PFSK-1 (cell line): ENCODE measurements at regions not wholly inside any gene's neighbourhood (a gene's known extent, or its start where the extent isn't known, plus 50 kb on each side); places are given as distances from the start of the nearest gene placed in this dataset.
A peak's percentile ranks its signal among the peaks of the same experiment; 100 is the strongest.

Experiments used
- FOXP2 ChIP-seq: optimal IDR thresholded peaks from 2 replicates; pipeline ENCODE3; 2011; ENCODE audit warnings: borderline replicate concordance, control low read depth, inconsistent platforms; ENCODE audit not compliant: insufficient read depth; ENCODE audit errors: extremely low read length, extremely low read depth
- POLR2AphosphoS5 ChIP-seq: IDR thresholded peaks from 2 replicates; pipeline ENCODE4 v1.6.1; 2012; ENCODE audit warnings: low read depth, mild to moderate bottlenecking, control low read depth, low read length, moderate library complexity
- REST ChIP-seq, 2 experiments: IDR thresholded peaks; 2 replicates each; pipeline versions ENCODE4 v1.6.1 to v1.8.0; 2011 to 2012; ENCODE audit warnings: low read depth in 2 of 2, low read length in 2 of 2, control low read depth in 1 of 2, inconsistent platforms in 1 of 2, mild to moderate bottlenecking in 1 of 2, moderate library complexity in 1 of 2; ENCODE audit not compliant: insufficient read depth in 1 of 2
- SIN3A ChIP-seq: IDR thresholded peaks from 2 replicates; pipeline ENCODE4 v1.6.1; 2012; ENCODE audit warnings: mild to moderate bottlenecking, low read length, moderate library complexity, borderline replicate concordance; ENCODE audit not compliant: insufficient read depth
- TAF1 ChIP-seq: IDR thresholded peaks from 2 replicates; pipeline ENCODE4 v1.6.1; 2012; ENCODE audit warnings: low read length, control low read depth, borderline replicate concordance; ENCODE audit not compliant: insufficient read depth

- TF ChIP-seq SIN3A (no peak), TAF1 (no peak), REST (IDR thresholded peaks at IDR 0.05; ENCODE audit: insufficient read depth in 1 of 2, low read depth in 2 of 2, low read length in 2 of 2) (no peak), FOXP2 (no peak), POLR2AphosphoS5 (no peak)
Observed at GRCh38 chr1:234763910-234764309, 153.9 kb upstream of the IRF2BP2 start.

GRCh38 chr1:234763367-234763766, 153.4 kb upstream of the IRF2BP2 start:
- TF ChIP-seq SIN3A (no peak), TAF1 (no peak), POLR2AphosphoS5 (no peak), FOXP2 (no peak), REST (IDR thresholded peaks at IDR 0.05; ENCODE audit: insufficient read depth in 1 of 2, low read depth in 2 of 2, low read length in 2 of 2) (no peak)

GRCh38 chr1:234760303-234760723, 150.3 kb upstream of the IRF2BP2 start:
- TF ChIP-seq POLR2AphosphoS5: no peak
- no peak for TF ChIP-seq FOXP2
- TF ChIP-seq TAF1: no peak
- no peak for TF ChIP-seq SIN3A
- no peak for TF ChIP-seq REST (IDR thresholded peaks at IDR 0.05; ENCODE audit: insufficient read depth in 1 of 2, low read depth in 2 of 2, low read length in 2 of 2)

- TF ChIP-seq SIN3A (no peak), TAF1 (no peak), REST (IDR thresholded peaks at IDR 0.05; ENCODE audit: insufficient read depth in 1 of 2, low read depth in 2 of 2, low read length in 2 of 2) (no peak), FOXP2 (no peak)
Observed at GRCh38 chr1:234759888-234760287, 149.9 kb upstream of the IRF2BP2 start.

- TF ChIP-seq FOXP2 (peak; percentile 60), TAF1 (no peak)
Observed at GRCh38 chr1:234758851-234759250, 148.9 kb upstream of the IRF2BP2 start.

GRCh38 chr1:234756857-234757256, 146.9 kb upstream of the IRF2BP2 start:
- TF ChIP-seq POLR2AphosphoS5 (no peak), REST (IDR thresholded peaks at IDR 0.05; ENCODE audit: insufficient read depth in 1 of 2, low read depth in 2 of 2, low read length in 2 of 2) (no peak)
